ENCODE measurements at regions not wholly inside any gene's neighbourhood (a gene's known extent, or its start where the extent isn't known, plus 50 kb on each side); places are given as distances from the start of the nearest gene placed in this dataset.
A peak's percentile ranks its signal among the peaks of the same experiment; 100 is the strongest.

DNA sequence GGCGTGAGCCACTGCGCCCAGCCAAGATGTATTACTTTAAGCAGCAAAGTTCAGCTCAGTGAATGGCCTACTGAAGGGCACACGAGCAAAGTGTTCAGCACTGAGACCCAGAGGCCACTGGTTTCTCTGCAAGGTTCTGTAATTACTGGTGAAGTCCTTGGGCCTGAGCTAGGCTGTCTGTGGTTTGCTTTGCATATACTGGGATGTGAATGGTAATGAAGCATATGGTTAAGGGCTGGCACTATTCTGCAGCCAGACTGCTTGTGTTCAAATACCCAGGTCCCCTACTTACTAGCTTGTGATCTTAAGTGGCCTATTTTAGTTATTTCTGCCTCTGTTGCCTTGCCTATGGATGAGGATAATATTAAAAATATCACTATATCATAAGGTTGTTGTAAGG is 72.0 kb downstream of the LLPH start:
- H2AFZ ChIP-seq (ENCODE audit: low read length), result no peak overlapping the region
- Mint-ChIP-seq H3K27me3 (ENCODE audit: low read depth) (no peaks in the 10 kb centered on the region), H3K4me1 (peaks cover 31 to 33% of the 10 kb centered on the region in 2 experiments), H3K9me3 (no peaks in the 10 kb centered on the region), H3K27ac (peak overlapping the region in 1 of 3 experiments; percentile 29; a peak in 1 of 7 replicates), H3K4me3 (no peak overlapping the region), H3K36me3 (ENCODE audit: insufficient read depth in 1 of 3, low read depth in 3 of 3) (no peaks in the 10 kb centered on the region)
- H3K4me1 ChIP-seq (ENCODE audit: insufficient read depth, low read length), result peaks cover 5% of the 10 kb centered on the region; the same call in 1 of the 2 replicates
- H3K23ac ChIP-seq (ENCODE audit: insufficient read length, low read depth, low read length), result no peak overlapping the region
- no peak overlapping the region for H3K9ac ChIP-seq (ENCODE audit: extremely low read depth, insufficient read length, low read length)
- no peak overlapping the region for H2BK5ac ChIP-seq (ENCODE audit: insufficient read length, low read length)
- no peaks in the 10 kb centered on the region for H4K20me1 ChIP-seq (ENCODE audit: control insufficient read depth, insufficient read depth, insufficient read length)
- no peak overlapping the region for H2BK20ac ChIP-seq (ENCODE audit: low read depth, low read length, poor library complexity, severe bottlenecking)
- no peaks in the 10 kb centered on the region for H3K9me3 ChIP-seq (ENCODE audit: control insufficient read depth, low read depth, low read length)
- H3K79me2 ChIP-seq (ENCODE audit: insufficient read depth, low read length), result no peaks in the 10 kb centered on the region
- no peak for DNase-seq
- H2BK120ac ChIP-seq (ENCODE audit: low read depth, low read length, poor library complexity, severe bottlenecking), result no peak overlapping the region
- H4K91ac ChIP-seq (ENCODE audit: insufficient read length, low read depth, low read length), result no peak overlapping the region
- no peak overlapping the region for H4K5ac ChIP-seq (ENCODE audit: insufficient read length, low read depth, low read length)
- no peak overlapping the region for H2BK15ac ChIP-seq (ENCODE audit: low read depth, low read length)
- WGBS (ENCODE audit: extremely low coverage, insufficient read length, low lambda C conversion rate), result no CpG with 5 or more reads among the region's 3 CpGs
- TF ChIP-seq, protein P1, sequence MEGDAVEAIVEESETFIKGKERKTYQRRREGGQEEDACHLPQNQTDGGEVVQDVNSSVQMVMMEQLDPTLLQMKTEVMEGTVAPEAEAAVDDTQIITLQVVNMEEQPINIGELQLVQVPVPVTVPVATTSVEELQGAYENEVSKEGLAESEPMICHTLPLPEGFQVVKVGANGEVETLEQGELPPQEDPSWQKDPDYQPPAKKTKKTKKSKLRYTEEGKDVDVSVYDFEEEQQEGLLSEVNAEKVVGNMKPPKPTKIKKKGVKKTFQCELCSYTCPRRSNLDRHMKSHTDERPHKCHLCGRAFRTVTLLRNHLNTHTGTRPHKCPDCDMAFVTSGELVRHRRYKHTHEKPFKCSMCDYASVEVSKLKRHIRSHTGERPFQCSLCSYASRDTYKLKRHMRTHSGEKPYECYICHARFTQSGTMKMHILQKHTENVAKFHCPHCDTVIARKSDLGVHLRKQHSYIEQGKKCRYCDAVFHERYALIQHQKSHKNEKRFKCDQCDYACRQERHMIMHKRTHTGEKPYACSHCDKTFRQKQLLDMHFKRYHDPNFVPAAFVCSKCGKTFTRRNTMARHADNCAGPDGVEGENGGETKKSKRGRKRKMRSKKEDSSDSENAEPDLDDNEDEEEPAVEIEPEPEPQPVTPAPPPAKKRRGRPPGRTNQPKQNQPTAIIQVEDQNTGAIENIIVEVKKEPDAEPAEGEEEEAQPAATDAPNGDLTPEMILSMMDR (conservative IDR thresholded peaks at IDR 0.05), result no peak
- H2AK5ac ChIP-seq (ENCODE audit: insufficient read length, low read length), result no peak overlapping the region
- no peak overlapping the region for H3K14ac ChIP-seq (ENCODE audit: insufficient read depth, low read length)
- H3K18ac ChIP-seq (ENCODE audit: insufficient read length, low read depth, low read length), result no peak overlapping the region
- no peaks in the 10 kb centered on the region for H3K27me3 ChIP-seq (ENCODE audit: insufficient read depth, low read length)
- no peak overlapping the region for H2BK12ac ChIP-seq (ENCODE audit: insufficient read length, low read depth, low read length)
- no peak overlapping the region for H3K27ac ChIP-seq (ENCODE audit: insufficient read length, low read depth, low read length)
- H3K79me1 ChIP-seq (ENCODE audit: insufficient read depth, low read depth, low read length, poor library complexity, severe bottlenecking), result no peaks in the 10 kb centered on the region
- no peak overlapping the region for H3K4me2 ChIP-seq (ENCODE audit: insufficient read depth, insufficient read length, low read length)
- H3T11ph ChIP-seq (ENCODE audit: low read length), result no peak overlapping the region
- H3K23me2 ChIP-seq (ENCODE audit: insufficient read length, low read depth, low read length, poor library complexity, severe bottlenecking), result no peaks in the 10 kb centered on the region
- no peak overlapping the region for H4K8ac ChIP-seq (replicated peaks; ENCODE audit: insufficient read length, low read depth, low read length)
- H3K56ac ChIP-seq (ENCODE audit: insufficient read length, low read depth, low read length), result no peak overlapping the region
- no peak overlapping the region for H3K4ac ChIP-seq (ENCODE audit: low read depth, low read length)

All from H9 (cell line).